Esophagus muscularis mucosa (tissue), 3 donors: ENCODE measurements at regions not wholly inside any gene's neighbourhood (a gene's known extent, or its start where the extent isn't known, plus 50 kb on each side); places are given as distances from the start of the nearest gene placed in this dataset.

Source experiments
- CTCF ChIP-seq, 3 experiments: fragments of 200-600 bp in 2 of 3; fragments of 450-650 bp in 1 of 3; sonication (generic) in 2 of 3; IDR thresholded peaks; one replicate each; pipeline ENCODE4 v1.5.1; 2017 to 2019; ENCODE audit warnings: antibody characterized with exemption in 3 of 3, mild to moderate bottlenecking in 2 of 3, moderate library complexity in 1 of 3
- POLR2A ChIP-seq: fragments of 450-650 bp; IDR thresholded peaks from one replicate; pipeline ENCODE4 v1.6.1; 2017; ENCODE audit warnings: antibody characterized with exemption, moderate library complexity, mild to moderate bottlenecking, low read depth

- TF ChIP-seq POLR2A = no peak
- no peak for TF ChIP-seq CTCF (IDR thresholded peaks at IDR 0.05)
Measured at GRCh38 chr6:167393731-167394130, 68.8 kb downstream of the TTLL2 start.
